ENCODE measurements at regions not wholly inside any gene's neighbourhood (a gene's known extent, or its start where the extent isn't known, plus 50 kb on each side); places are given as distances from the start of the nearest gene placed in this dataset.

DNA sequence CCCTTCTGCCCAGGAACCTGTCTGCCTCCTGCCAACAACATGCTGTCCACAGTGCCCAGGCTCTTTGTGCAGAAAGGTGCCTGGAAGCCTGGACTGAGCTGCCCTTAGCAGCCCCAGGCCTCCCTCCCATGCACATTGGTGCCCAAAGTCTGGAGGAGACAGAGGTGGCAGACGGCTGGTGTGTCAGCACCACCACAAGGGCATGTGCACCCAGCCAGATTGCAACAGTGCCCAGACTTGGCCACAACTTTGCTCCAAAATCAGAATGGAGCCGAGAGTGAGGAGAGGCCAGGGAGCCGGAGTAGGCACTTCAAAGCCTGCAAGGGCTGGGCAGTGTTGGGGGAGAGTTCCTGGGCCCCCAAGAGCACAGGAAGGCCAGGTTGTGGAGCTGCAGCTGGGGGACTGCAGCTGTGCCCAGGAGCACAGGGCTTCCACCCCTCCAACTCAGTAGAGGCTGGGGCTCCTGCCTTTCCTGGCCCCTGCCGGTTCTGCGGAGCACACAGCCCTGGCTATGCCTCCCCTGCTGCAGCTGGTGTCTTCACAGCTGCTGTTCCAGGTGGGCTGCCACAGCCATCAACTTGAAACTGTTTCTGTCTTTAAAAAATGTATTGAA lies 1255.8 kb downstream of the SLITRK5 start:
- H3K27me3 ChIP-seq (ENCODE audit: control insufficient read depth in 5 of 5, insufficient read depth in 4 of 5, low read length in 5 of 5): no peaks in the 10 kb centered on the region
- H3K27ac ChIP-seq (ENCODE audit: low read depth, low read length): no peak overlapping the region
- peaks cover 0 to 12% (median 6%) of the 10 kb centered on the region in 5 donors for H3K9me3 ChIP-seq (ENCODE audit: control insufficient read depth in 5 of 5, low read length in 5 of 5)
- no peak overlapping the region for H3K4me3 ChIP-seq (ENCODE audit: low read depth in 1 of 5, low read length in 5 of 5)
- H3K4me1 ChIP-seq (ENCODE audit: control insufficient read depth in 5 of 5, insufficient read depth in 5 of 5, low read length in 5 of 5): no peaks in the 10 kb centered on the region
- no peak overlapping the region for H3K9ac ChIP-seq (ENCODE audit: low read length in 5 of 5)
- H3K36me3 ChIP-seq (ENCODE audit: control insufficient read depth in 5 of 5, insufficient read depth in 5 of 5, low read length in 5 of 5): no peaks in the 10 kb centered on the region

DNA sequence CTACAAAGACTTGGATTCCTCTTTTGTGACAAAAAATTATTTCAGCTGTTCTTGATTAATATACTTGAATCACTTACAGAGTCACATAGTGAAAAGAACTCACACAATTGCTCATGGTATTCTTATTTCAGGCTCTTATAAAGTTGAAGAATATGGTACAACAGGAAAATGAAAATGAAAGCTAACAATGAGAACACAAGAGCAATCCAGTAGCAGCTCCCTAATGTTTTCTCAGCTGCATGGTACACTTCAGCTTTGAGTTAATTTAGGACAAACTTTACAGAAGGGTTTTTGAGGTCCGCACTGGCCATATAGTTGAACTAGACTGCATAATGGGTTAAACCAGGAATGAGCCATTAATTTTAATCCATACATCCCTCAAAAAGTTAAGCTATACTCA lies 1261.8 kb downstream of the SLITRK5 start:
- H3K27ac ChIP-seq (ENCODE audit: low read depth, low read length): no peak overlapping the region
- H3K4me1 ChIP-seq (ENCODE audit: control insufficient read depth in 5 of 5, insufficient read depth in 5 of 5, low read length in 5 of 5): no peaks in the 10 kb centered on the region
- no peaks in the 10 kb centered on the region for H3K36me3 ChIP-seq (ENCODE audit: control insufficient read depth in 5 of 5, insufficient read depth in 5 of 5, low read length in 5 of 5)
- H3K4me3 ChIP-seq (ENCODE audit: low read depth in 1 of 5, low read length in 5 of 5): no peak overlapping the region
- H3K9ac ChIP-seq (ENCODE audit: low read length in 5 of 5): no peak overlapping the region
- no peaks in the 10 kb centered on the region for H3K9me3 ChIP-seq (ENCODE audit: control insufficient read depth in 5 of 5, low read length in 5 of 5)
- H3K27me3 ChIP-seq (ENCODE audit: control insufficient read depth in 5 of 5, insufficient read depth in 4 of 5, low read length in 5 of 5): no peaks in the 10 kb centered on the region

- H3K36me3 ChIP-seq (ENCODE audit: control insufficient read depth in 5 of 5, insufficient read depth in 5 of 5, low read length in 5 of 5): no peaks in the 10 kb centered on the region
- no peaks in the 10 kb centered on the region for H3K9me3 ChIP-seq (ENCODE audit: control insufficient read depth in 5 of 5, low read length in 5 of 5)
- no peak overlapping the region for H3K27ac ChIP-seq (ENCODE audit: low read depth, low read length)
- H3K4me1 ChIP-seq (ENCODE audit: control insufficient read depth in 5 of 5, insufficient read depth in 5 of 5, low read length in 5 of 5): no peaks in the 10 kb centered on the region
- H3K4me3 ChIP-seq (ENCODE audit: low read depth in 1 of 5, low read length in 5 of 5): no peak overlapping the region
- H3K27me3 ChIP-seq (ENCODE audit: control insufficient read depth in 5 of 5, insufficient read depth in 4 of 5, low read length in 5 of 5): no peaks in the 10 kb centered on the region
- H3K9ac ChIP-seq (ENCODE audit: low read length in 5 of 5): no peak overlapping the region
Measured at GRCh38 chr13:88937384-88937783, 1266.2 kb downstream of the SLITRK5 start.

- no peaks in the 10 kb centered on the region for H3K27me3 ChIP-seq (ENCODE audit: control insufficient read depth in 5 of 5, insufficient read depth in 4 of 5, low read length in 5 of 5)
- no peaks in the 10 kb centered on the region for H3K9me3 ChIP-seq (ENCODE audit: control insufficient read depth in 5 of 5, low read length in 5 of 5)
- H3K4me3 ChIP-seq (ENCODE audit: low read depth in 1 of 5, low read length in 5 of 5): no peak overlapping the region
- no peak overlapping the region for H3K9ac ChIP-seq (ENCODE audit: low read length in 5 of 5)
- H3K27ac ChIP-seq (ENCODE audit: low read depth, low read length): no peak overlapping the region
- no peaks in the 10 kb centered on the region for H3K4me1 ChIP-seq (ENCODE audit: control insufficient read depth in 5 of 5, insufficient read depth in 5 of 5, low read length in 5 of 5)
- no peaks in the 10 kb centered on the region for H3K36me3 ChIP-seq (ENCODE audit: control insufficient read depth in 5 of 5, insufficient read depth in 5 of 5, low read length in 5 of 5)
Measured at GRCh38 chr13:88945793-88946192, 1274.6 kb downstream of the SLITRK5 start.

GRCh38 chr13:88948501-88948900 lies 1277.3 kb downstream of the SLITRK5 start:
- Histone ChIP-seq H3K36me3 (ENCODE audit: control insufficient read depth in 5 of 5, insufficient read depth in 5 of 5, low read length in 5 of 5) (no peaks in the 10 kb centered on the region), H3K4me1 (ENCODE audit: control insufficient read depth in 5 of 5, insufficient read depth in 5 of 5, low read length in 5 of 5) (peaks cover 0 to under 1% (median 0%) of the 10 kb centered on the region in 5 donors), H3K4me3 (ENCODE audit: low read depth in 1 of 5, low read length in 5 of 5) (no peak overlapping the region), H3K9ac (ENCODE audit: low read length in 5 of 5) (no peak overlapping the region), H3K27ac (ENCODE audit: low read depth, low read length) (no peak overlapping the region), H3K9me3 (ENCODE audit: control insufficient read depth in 5 of 5, low read length in 5 of 5) (no peaks in the 10 kb centered on the region), H3K27me3 (ENCODE audit: control insufficient read depth in 5 of 5, insufficient read depth in 4 of 5, low read length in 5 of 5) (no peaks in the 10 kb centered on the region)

DNA sequence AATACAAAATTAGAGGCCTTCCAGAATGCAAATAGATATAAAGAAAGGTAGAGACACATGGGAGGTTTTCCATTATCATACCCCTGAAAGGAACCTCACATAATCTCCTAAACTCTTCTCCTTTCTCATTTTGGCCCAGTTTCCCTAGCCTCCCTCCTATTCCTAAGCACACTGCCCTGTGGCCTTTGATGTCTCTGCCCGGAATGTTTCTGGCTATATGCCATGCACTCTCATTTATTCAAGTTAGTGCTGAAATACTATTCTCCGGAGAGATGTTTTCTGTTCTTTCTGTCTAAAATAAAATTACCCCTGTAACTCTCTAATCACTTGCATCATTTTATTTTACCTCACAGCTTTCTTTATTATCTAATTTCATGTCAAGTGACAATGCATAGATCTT lies 1287.7 kb downstream of the SLITRK5 start:
- no peaks in the 10 kb centered on the region for H3K36me3 ChIP-seq (ENCODE audit: control insufficient read depth in 5 of 5, insufficient read depth in 5 of 5, low read length in 5 of 5)
- no peak overlapping the region for H3K4me3 ChIP-seq (ENCODE audit: low read depth in 1 of 5, low read length in 5 of 5)
- peaks cover 0 to 20% (median 6%) of the 10 kb centered on the region in 5 donors for H3K4me1 ChIP-seq (ENCODE audit: control insufficient read depth in 5 of 5, insufficient read depth in 5 of 5, low read length in 5 of 5)
- H3K27ac ChIP-seq (ENCODE audit: low read depth, low read length): no peak overlapping the region
- no peaks in the 10 kb centered on the region for H3K9me3 ChIP-seq (ENCODE audit: control insufficient read depth in 5 of 5, low read length in 5 of 5)
- H3K27me3 ChIP-seq (ENCODE audit: control insufficient read depth in 5 of 5, insufficient read depth in 4 of 5, low read length in 5 of 5): no peaks in the 10 kb centered on the region
- no peak overlapping the region for H3K9ac ChIP-seq (ENCODE audit: low read length in 5 of 5)

- H3K4me1 ChIP-seq (ENCODE audit: control insufficient read depth in 5 of 5, insufficient read depth in 5 of 5, low read length in 5 of 5): peaks cover 0 to 4% (median 0%) of the 10 kb centered on the region in 5 donors
- no peaks in the 10 kb centered on the region for H3K9me3 ChIP-seq (ENCODE audit: control insufficient read depth in 5 of 5, low read length in 5 of 5)
Measured at GRCh38 chr13:88976466-88976865, 1305.3 kb downstream of the SLITRK5 start.

DNA sequence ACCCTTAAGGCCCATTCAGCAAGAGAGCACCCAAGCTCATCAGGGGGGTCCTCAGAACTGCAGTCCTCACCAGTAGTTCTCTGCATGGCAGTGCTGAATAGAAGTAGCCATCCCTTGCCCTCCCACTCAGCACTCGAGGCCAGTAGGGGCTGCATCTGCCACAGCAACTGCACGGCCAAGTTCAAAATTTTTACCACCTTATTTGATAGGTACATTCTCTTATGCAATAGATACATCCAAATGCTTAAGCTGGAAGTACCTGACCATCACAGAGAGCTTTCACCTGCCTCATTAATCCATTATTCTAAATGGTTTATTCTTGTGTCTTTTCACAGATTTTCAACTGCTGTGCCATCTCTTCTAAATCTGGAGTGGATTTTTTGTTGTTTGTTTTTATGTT lies 1307.4 kb downstream of the SLITRK5 start:
- no peaks in the 10 kb centered on the region for H3K36me3 ChIP-seq (ENCODE audit: control insufficient read depth in 5 of 5, insufficient read depth in 5 of 5, low read length in 5 of 5)
- H3K4me3 ChIP-seq (ENCODE audit: low read depth in 1 of 5, low read length in 5 of 5): no peak overlapping the region
- H3K9ac ChIP-seq (ENCODE audit: low read length in 5 of 5): no peak overlapping the region
- no peak overlapping the region for H3K27ac ChIP-seq (ENCODE audit: low read depth, low read length)
- peaks cover 0 to 4% (median 0%) of the 10 kb centered on the region in 5 donors for H3K4me1 ChIP-seq (ENCODE audit: control insufficient read depth in 5 of 5, insufficient read depth in 5 of 5, low read length in 5 of 5)
- no peaks in the 10 kb centered on the region for H3K9me3 ChIP-seq (ENCODE audit: control insufficient read depth in 5 of 5, low read length in 5 of 5)
- H3K27me3 ChIP-seq (ENCODE audit: control insufficient read depth in 5 of 5, insufficient read depth in 4 of 5, low read length in 5 of 5): no peaks in the 10 kb centered on the region

More at GRCh38 chr13:88976466-88976865, 1305.3 kb downstream of the SLITRK5 start:
- Histone ChIP-seq H3K27me3 (ENCODE audit: control insufficient read depth in 5 of 5, insufficient read depth in 4 of 5, low read length in 5 of 5) (no peaks in the 10 kb centered on the region), H3K36me3 (ENCODE audit: control insufficient read depth in 5 of 5, insufficient read depth in 5 of 5, low read length in 5 of 5) (no peaks in the 10 kb centered on the region), H3K9ac (ENCODE audit: low read length in 5 of 5) (no peak overlapping the region), H3K27ac (ENCODE audit: low read depth, low read length) (no peak overlapping the region), H3K4me3 (ENCODE audit: low read depth in 1 of 5, low read length in 5 of 5) (no peak overlapping the region)

- H3K36me3 ChIP-seq (ENCODE audit: control insufficient read depth in 5 of 5, insufficient read depth in 5 of 5, low read length in 5 of 5): no peaks in the 10 kb centered on the region
- no peak overlapping the region for H3K27ac ChIP-seq (ENCODE audit: low read depth, low read length)
- peaks cover 0 to 4% (median 0%) of the 10 kb centered on the region in 5 donors for H3K4me1 ChIP-seq (ENCODE audit: control insufficient read depth in 5 of 5, insufficient read depth in 5 of 5, low read length in 5 of 5)
- no peak overlapping the region for H3K4me3 ChIP-seq (ENCODE audit: low read depth in 1 of 5, low read length in 5 of 5)
- H3K27me3 ChIP-seq (ENCODE audit: control insufficient read depth in 5 of 5, insufficient read depth in 4 of 5, low read length in 5 of 5): no peaks in the 10 kb centered on the region
- H3K9ac ChIP-seq (ENCODE audit: low read length in 5 of 5): no peak overlapping the region
- H3K9me3 ChIP-seq (ENCODE audit: control insufficient read depth in 5 of 5, low read length in 5 of 5): no peaks in the 10 kb centered on the region
Measured at GRCh38 chr13:88979465-88980175, 1308.4 kb downstream of the SLITRK5 start.

- no peak overlapping the region for H3K9ac ChIP-seq (ENCODE audit: low read length in 5 of 5)
Measured at GRCh38 chr13:89003656-89004055, 1332.5 kb downstream of the SLITRK5 start.

More at GRCh38 chr13:89003656-89004055, 1332.5 kb downstream of the SLITRK5 start:
- Histone ChIP-seq H3K4me1 (ENCODE audit: control insufficient read depth in 5 of 5, insufficient read depth in 5 of 5, low read length in 5 of 5) (no peaks in the 10 kb centered on the region), H3K36me3 (ENCODE audit: control insufficient read depth in 5 of 5, insufficient read depth in 5 of 5, low read length in 5 of 5) (no peaks in the 10 kb centered on the region), H3K4me3 (ENCODE audit: low read depth in 1 of 5, low read length in 5 of 5) (no peak overlapping the region), H3K27me3 (ENCODE audit: control insufficient read depth in 5 of 5, insufficient read depth in 4 of 5, low read length in 5 of 5) (no peaks in the 10 kb centered on the region), H3K27ac (ENCODE audit: low read depth, low read length) (no peak overlapping the region), H3K9me3 (ENCODE audit: control insufficient read depth in 5 of 5, low read length in 5 of 5) (no peaks in the 10 kb centered on the region)

All from subcutaneous abdominal adipose tissue (tissue), 5 donors.